Activated CD8-positive, alpha-beta memory T cell treated with anti-CD3 and anti-CD28 coated beads, Interleukin-2, amount 10 ng/mL, durations not matched to agents 7 days and 5 days (primary cell): ENCODE measurements at regions not wholly inside any gene's neighbourhood (a gene's known extent, or its start where the extent isn't known, plus 50 kb on each side); places are given as distances from the start of the nearest gene placed in this dataset.
"Not testable (repeated sequence)": the region's sequence is repeated elsewhere in the genome, so short reads cannot be mapped to it uniquely, and the experiment has no call there.

Source experiments
- ATAC-seq: fragments of 150-1000 bp; cut with Tn5 transposase; one replicate; pipeline ENCODE4 v1.10.0; 2021; ENCODE audit warnings: moderate library complexity
- CTCF ChIA-PET: fragments of 350-600 bp; sonication (Branson Sonifier 250); formaldehyde crosslinking; loops from one replicate; lab custom pipeline; 2021; ENCODE audit warnings: antibody characterized with exemption; lab: Charles Lee
- DNase-seq: peaks from one replicate; pipeline ENCODE4 v3.0.0-alpha.2; 2020
- H3K27ac Mint-ChIP-seq: one replicate; pipeline ENCODE4 v1.8.0; 2021; ENCODE audit warnings: mild to moderate bottlenecking, mixed read lengths
- H3K27me3 Mint-ChIP-seq: one replicate; pipeline ENCODE4 v1.8.0; 2021; ENCODE audit warnings: mixed read lengths
- H3K36me3 Mint-ChIP-seq: one replicate; pipeline ENCODE4 v1.8.0; 2021; ENCODE audit warnings: mild to moderate bottlenecking, mixed read lengths
- H3K4me1 Mint-ChIP-seq: one replicate; pipeline ENCODE4 v1.8.0; 2021; ENCODE audit warnings: mixed read lengths
- H3K4me3 Mint-ChIP-seq: one replicate; pipeline ENCODE4 v1.8.0; 2021; ENCODE audit warnings: mild to moderate bottlenecking, moderate library complexity, mixed read lengths
- H3K9me3 Mint-ChIP-seq: one replicate; pipeline ENCODE4 v1.8.0; 2022; ENCODE audit warnings: low read depth, mixed read lengths

GRCh38 chr1:112126598-112126997 is 137.1 kb upstream of the KCND3 start:
- Mint-ChIP-seq H3K9me3 (no peaks in the 10 kb centered on the region), H3K27ac (no peak overlapping the region), H3K4me3 (no peak overlapping the region), H3K36me3 (no peaks in the 10 kb centered on the region), H3K4me1 (no peaks in the 10 kb centered on the region), H3K27me3 (peaks cover 2% of the 10 kb centered on the region)
- CTCF ChIA-PET, result no interaction called here
- DNase-seq, result no peak
- no peak for ATAC-seq

GRCh38 chr1:112127606-112128005 is 138.1 kb upstream of the KCND3 start:
- ATAC-seq, H3K4me1 Mint-ChIP-seq, H3K9me3 Mint-ChIP-seq, H3K36me3 Mint-ChIP-seq, DNase-seq, CTCF ChIA-PET, H3K4me3 Mint-ChIP-seq, H3K27me3 Mint-ChIP-seq, H3K27ac Mint-ChIP-seq: not testable (repeated sequence)

GRCh38 chr1:112133487-112133886 is 144.0 kb upstream of the KCND3 start:
- H3K27ac Mint-ChIP-seq, result no peak overlapping the region
- ATAC-seq, result no peak

GRCh38 chr1:112140743-112141142 is 151.3 kb upstream of the KCND3 start:
- ATAC-seq, result no peak
- H3K9me3 Mint-ChIP-seq, result no peaks in the 10 kb centered on the region
- H3K27me3 Mint-ChIP-seq, result peaks cover 7% of the 10 kb centered on the region
- no peak overlapping the region for H3K27ac Mint-ChIP-seq
- no peak overlapping the region for H3K4me3 Mint-ChIP-seq
- no peak for DNase-seq
- no peaks in the 10 kb centered on the region for H3K4me1 Mint-ChIP-seq
- CTCF ChIA-PET, result no interaction called here
- no peaks in the 10 kb centered on the region for H3K36me3 Mint-ChIP-seq

More at GRCh38 chr1:112133487-112133886, 144.0 kb upstream of the KCND3 start:
- no peaks in the 10 kb centered on the region for H3K36me3 Mint-ChIP-seq
- CTCF ChIA-PET, result no interaction called here
- no peak for DNase-seq
- H3K27me3 Mint-ChIP-seq, result no peaks in the 10 kb centered on the region
- H3K4me3 Mint-ChIP-seq, result no peak overlapping the region
- no peaks in the 10 kb centered on the region for H3K4me1 Mint-ChIP-seq
- no peaks in the 10 kb centered on the region for H3K9me3 Mint-ChIP-seq

- no peaks in the 10 kb centered on the region for H3K36me3 Mint-ChIP-seq
- no peaks in the 10 kb centered on the region for H3K9me3 Mint-ChIP-seq
- no peak overlapping the region for H3K27ac Mint-ChIP-seq
- ATAC-seq (no peak), DNase-seq (no peak)
- H3K27me3 Mint-ChIP-seq, result peaks cover 7% of the 10 kb centered on the region
- no peaks in the 10 kb centered on the region for H3K4me1 Mint-ChIP-seq
- CTCF ChIA-PET, result no interaction called here
- no peak overlapping the region for H3K4me3 Mint-ChIP-seq
These were observed 151.8 kb upstream of the KCND3 start for GRCh38 chr1:112141301-112141700.

- no peaks in the 10 kb centered on the region for H3K9me3 Mint-ChIP-seq
- no peaks in the 10 kb centered on the region for H3K4me1 Mint-ChIP-seq
- no peaks in the 10 kb centered on the region for H3K36me3 Mint-ChIP-seq
- no peak overlapping the region for H3K4me3 Mint-ChIP-seq
- no peak overlapping the region for H3K27ac Mint-ChIP-seq
- ATAC-seq (no peak), DNase-seq (no peak)
- peaks cover 7% of the 10 kb centered on the region for H3K27me3 Mint-ChIP-seq
- CTCF ChIA-PET, result no interaction called here
These were observed 152.5 kb upstream of the KCND3 start for GRCh38 chr1:112141923-112142322.

- no peak for ATAC-seq
- no peak for DNase-seq
- H3K9me3 Mint-ChIP-seq, result no peaks in the 10 kb centered on the region
- no peaks in the 10 kb centered on the region for H3K4me1 Mint-ChIP-seq
- no peaks in the 10 kb centered on the region for H3K36me3 Mint-ChIP-seq
- no peak overlapping the region for H3K4me3 Mint-ChIP-seq
- peaks cover 9% of the 10 kb centered on the region for H3K27me3 Mint-ChIP-seq
- no peak overlapping the region for H3K27ac Mint-ChIP-seq
- CTCF ChIA-PET, result no interaction called here
These were observed 154.5 kb upstream of the KCND3 start for GRCh38 chr1:112143871-112144441.

GRCh38 chr1:112144733-112145426 is 155.4 kb upstream of the KCND3 start:
- no peaks in the 10 kb centered on the region for H3K9me3 Mint-ChIP-seq
- H3K4me3 Mint-ChIP-seq, result no peak overlapping the region
- no peaks in the 10 kb centered on the region for H3K4me1 Mint-ChIP-seq
- DNase-seq, result no peak
- peaks cover 8% of the 10 kb centered on the region for H3K27me3 Mint-ChIP-seq
- CTCF ChIA-PET, result no interaction called here
- ATAC-seq, result no peak
- H3K36me3 Mint-ChIP-seq, result no peaks in the 10 kb centered on the region
- H3K27ac Mint-ChIP-seq, result no peak overlapping the region

- CTCF ChIA-PET, result no interaction called here
- no peaks in the 10 kb centered on the region for H3K4me1 Mint-ChIP-seq
- no peak overlapping the region for H3K4me3 Mint-ChIP-seq
- no peaks in the 10 kb centered on the region for H3K9me3 Mint-ChIP-seq
- ATAC-seq, result no peak
- H3K36me3 Mint-ChIP-seq, result no peaks in the 10 kb centered on the region
- peaks cover 6% of the 10 kb centered on the region for H3K27me3 Mint-ChIP-seq
- H3K27ac Mint-ChIP-seq, result no peak overlapping the region
- DNase-seq, result no peak
These were observed 156.8 kb upstream of the KCND3 start for GRCh38 chr1:112146201-112146715.

- CTCF ChIA-PET, DNase-seq, H3K27ac Mint-ChIP-seq, H3K9me3 Mint-ChIP-seq, H3K4me1 Mint-ChIP-seq, H3K36me3 Mint-ChIP-seq, H3K4me3 Mint-ChIP-seq, ATAC-seq: not testable (repeated sequence)
- H3K27me3 Mint-ChIP-seq, result peaks cover 15% of the 10 kb centered on the region
These were observed 170.7 kb upstream of the KCND3 start for GRCh38 chr1:112160214-112160613.

GRCh38 chr1:112165375-112165774 is 175.9 kb upstream of the KCND3 start:
- H3K9me3 Mint-ChIP-seq, result no peaks in the 10 kb centered on the region
- CTCF ChIA-PET, result no interaction called here
- H3K27ac Mint-ChIP-seq, result no peak overlapping the region

GRCh38 chr1:112169517-112169916 is 180.0 kb upstream of the KCND3 start:
- Mint-ChIP-seq H3K27ac (no peak overlapping the region), H3K36me3 (no peaks in the 10 kb centered on the region), H3K4me1 (no peaks in the 10 kb centered on the region), H3K4me3 (no peak overlapping the region), H3K27me3 (peaks cover 11% of the 10 kb centered on the region), H3K9me3 (no peaks in the 10 kb centered on the region)
- CTCF ChIA-PET, result no interaction called here
- ATAC-seq, result no peak
- no peak for DNase-seq

More at GRCh38 chr1:112165375-112165774, 175.9 kb upstream of the KCND3 start:
- Mint-ChIP-seq H3K4me1 (no peaks in the 10 kb centered on the region), H3K27me3 (peaks cover 19% of the 10 kb centered on the region), H3K4me3 (no peak overlapping the region), H3K36me3 (no peaks in the 10 kb centered on the region)
- ATAC-seq (no peak), DNase-seq (no peak)

- no peak for ATAC-seq
- DNase-seq, result no peak
- H3K4me3 Mint-ChIP-seq, result no peak overlapping the region
- H3K4me1 Mint-ChIP-seq, result no peaks in the 10 kb centered on the region
- CTCF ChIA-PET, result no interaction called here
- H3K27ac Mint-ChIP-seq, result no peak overlapping the region
- no peaks in the 10 kb centered on the region for H3K9me3 Mint-ChIP-seq
- no peaks in the 10 kb centered on the region for H3K27me3 Mint-ChIP-seq
- H3K36me3 Mint-ChIP-seq, result no peaks in the 10 kb centered on the region
These were observed 182.9 kb upstream of the KCND3 start for GRCh38 chr1:112172294-112172882.

GRCh38 chr1:112177314-112177713 is 187.8 kb upstream of the KCND3 start:
- H3K36me3 Mint-ChIP-seq, result no peaks in the 10 kb centered on the region
- no peak for ATAC-seq
- H3K27me3 Mint-ChIP-seq, result no peaks in the 10 kb centered on the region
- CTCF ChIA-PET, result interaction anchor here (1.3 kb wide), 1 partner anchor 9 kb away, joined by 3 read pairs; no protein-coding TSS in a partner anchor
- no peaks in the 10 kb centered on the region for H3K4me1 Mint-ChIP-seq
- no peak for DNase-seq
- no peak overlapping the region for H3K27ac Mint-ChIP-seq
- no peak overlapping the region for H3K4me3 Mint-ChIP-seq
- H3K9me3 Mint-ChIP-seq, result no peaks in the 10 kb centered on the region
